Omental fat pad (tissue), 3 donors: ENCODE measurements at regions not wholly inside any gene's neighbourhood (a gene's known extent, or its start where the extent isn't known, plus 50 kb on each side); places are given as distances from the start of the nearest gene placed in this dataset.

Experiments
- ATAC-seq: fragments of 150-250 bp; one replicate; pipeline ENCODE4 v1.9.1; 2016; ENCODE audit warnings: mild to moderate bottlenecking, moderate library complexity; ENCODE audit not compliant: low FRiP score
- DNase-seq: peaks from one replicate; pipeline ENCODE4 v3.0.0-alpha.2; 2019; ENCODE audit warnings: low spot score
- CTCF ChIP-seq, 3 donors: fragments of 450-650 bp; IDR thresholded peaks; one replicate each; pipeline ENCODE4 v1.5.1; 2016 to 2017; ENCODE audit warnings: antibody characterized with exemption in 3 of 3, mild to moderate bottlenecking in 3 of 3, moderate library complexity in 2 of 3

DNA sequence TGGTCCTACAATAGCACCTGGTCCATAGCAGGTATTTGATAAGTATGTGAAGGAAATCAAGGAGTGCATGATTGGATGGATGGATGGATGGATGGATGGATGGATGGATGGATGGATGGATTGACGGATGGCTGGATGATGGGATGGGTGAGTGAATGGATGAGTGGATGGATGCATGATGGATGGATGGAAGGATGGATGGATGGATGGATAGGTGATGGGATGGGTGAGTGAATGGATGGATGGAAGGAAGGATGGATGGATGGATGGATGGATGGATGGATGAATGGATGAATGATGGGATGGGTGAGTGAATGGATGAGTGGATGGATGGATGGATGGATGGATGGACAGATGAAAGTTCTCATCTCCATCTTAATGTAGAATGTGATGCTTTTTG, 231.0 kb upstream of the PPP2R2D start:
- DNase-seq (no peak), ATAC-seq (no peak)
- TF ChIP-seq CTCF (IDR thresholded peaks at IDR 0.05): no peak

GRCh38 chr10:131670341-131670740, 230.5 kb upstream of the PPP2R2D start:
- TF ChIP-seq CTCF (IDR thresholded peaks at IDR 0.05): no peak
- no peak for DNase-seq
- ATAC-seq: no peak

DNA sequence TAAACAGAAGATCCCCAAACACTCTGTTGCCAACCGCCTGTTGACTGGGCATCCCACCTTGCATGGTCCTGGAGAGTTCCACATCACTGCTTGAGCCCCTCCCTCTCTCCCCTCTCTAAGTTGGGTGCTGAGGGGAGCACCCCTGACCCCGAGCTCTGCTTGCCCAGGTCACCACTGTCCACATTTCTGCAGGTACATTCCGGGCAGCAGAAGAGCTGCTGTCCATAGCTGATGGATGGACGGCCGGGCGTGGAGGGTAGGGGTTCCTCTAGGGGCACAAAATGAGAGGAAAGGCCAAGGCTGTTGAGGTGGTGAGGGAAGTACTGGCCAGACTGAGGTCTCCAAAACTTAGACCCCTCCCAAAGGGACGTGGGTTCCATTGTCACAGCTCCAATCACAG, 227.4 kb upstream of the PPP2R2D start:
- ATAC-seq (no peak), DNase-seq (no peak)
- no peak for TF ChIP-seq CTCF (IDR thresholded peaks at IDR 0.05)

DNA sequence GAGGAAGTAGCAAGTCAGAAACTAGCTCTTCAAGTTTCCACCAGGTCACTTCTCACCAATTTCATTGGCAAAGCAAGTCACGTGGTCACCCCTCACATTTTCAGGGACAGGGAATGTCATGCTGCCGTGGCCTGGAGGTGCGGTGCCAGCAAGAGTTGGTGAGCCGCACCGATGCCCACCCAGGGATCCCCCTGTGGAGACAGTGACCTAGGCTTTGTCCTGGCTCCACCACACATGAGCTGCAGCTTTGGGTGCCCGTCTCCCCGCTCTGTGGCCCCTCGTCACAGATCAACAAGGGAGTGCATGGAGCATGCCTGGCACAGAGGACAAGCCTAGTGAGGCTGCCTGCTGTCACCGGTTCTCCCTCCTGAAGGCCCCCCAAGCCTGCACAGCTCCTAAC, 226.7 kb upstream of the PPP2R2D start:
- ATAC-seq: no peak
- no peak for DNase-seq
- TF ChIP-seq CTCF (IDR thresholded peaks at IDR 0.05): no peak

GRCh38 chr10:131675104-131675503, 225.7 kb upstream of the PPP2R2D start:
- no peak for TF ChIP-seq CTCF (IDR thresholded peaks at IDR 0.05)
- DNase-seq (no peak), ATAC-seq (no peak)

GRCh38 chr10:131676046-131676799, 224.6 kb upstream of the PPP2R2D start:
- DNase-seq (no peak), ATAC-seq (no peak)
- no peak for TF ChIP-seq CTCF (IDR thresholded peaks at IDR 0.05)

- TF ChIP-seq CTCF (IDR thresholded peaks at IDR 0.05): no peak
- no peak for ATAC-seq
Observed at GRCh38 chr10:131676800-131677421, 223.9 kb upstream of the PPP2R2D start.

More at GRCh38 chr10:131676800-131677421, 223.9 kb upstream of the PPP2R2D start:
- no peak for DNase-seq
